ENCODE measurements at regions not wholly inside any gene's neighbourhood (a gene's known extent, or its start where the extent isn't known, plus 50 kb on each side); places are given as distances from the start of the nearest gene placed in this dataset.

DNA sequence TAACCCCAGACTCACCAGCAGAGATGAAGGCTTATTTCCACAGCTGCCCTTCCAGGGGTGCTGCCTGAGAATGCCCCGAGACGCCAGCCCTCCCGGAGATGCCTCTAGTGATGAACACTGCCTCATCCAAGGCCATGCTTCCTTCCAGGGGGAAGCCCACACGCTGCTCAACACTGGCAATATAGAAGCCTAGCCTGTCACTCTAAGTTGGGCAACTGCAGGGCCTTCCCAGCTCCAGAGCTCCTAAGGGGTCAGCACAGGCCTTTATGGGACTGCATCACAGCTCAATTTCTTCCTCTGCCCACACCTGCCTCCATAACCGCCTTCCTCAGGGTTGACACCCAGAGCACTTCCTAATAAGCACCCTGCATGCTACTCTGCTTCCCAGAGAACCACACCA, 217.7 kb downstream of the ABHD5 start:
- Histone ChIP-seq H3K36me3 (ENCODE audit: insufficient read depth) (no peaks in the 10 kb centered on the region), H3K4me3 (no peak overlapping the region), H3K4me1 (ENCODE audit: insufficient read depth) (no peaks in the 10 kb centered on the region), H3K9me2 (ENCODE audit: insufficient read depth) (no peaks in the 10 kb centered on the region), H4K20me1 (replicated peaks; ENCODE audit: insufficient read depth) (no peaks in the 10 kb centered on the region), H3K4me2 (no peak overlapping the region), H3F3A (replicated peaks; ENCODE audit: low read depth) (no peaks in the 10 kb centered on the region), H3K27ac (ENCODE audit: low read depth) (no peak overlapping the region), H3K27me3 (ENCODE audit: insufficient read depth) (no peaks in the 10 kb centered on the region), H3K79me2 (replicated peaks; ENCODE audit: insufficient read depth) (no peaks in the 10 kb centered on the region), H2AFZ (no peak overlapping the region)
- DNase-seq (ENCODE audit: low spot score), result no peak
- Mint-ChIP-seq H3K4me3 (no peak overlapping the region), H3K27me3 (ENCODE audit: insufficient read depth, low read depth, poor library complexity) (peaks cover 4% of the 10 kb centered on the region), H3K27ac (no peak overlapping the region), H3K36me3 (ENCODE audit: low read depth) (no peaks in the 10 kb centered on the region), H3K4me1 (peaks cover 3% of the 10 kb centered on the region), H3K9me3 (no peaks in the 10 kb centered on the region)
- no peak for ATAC-seq
- no peak for TF ChIP-seq JUNB (IDR thresholded peaks at IDR 0.05; ENCODE audit: unreplicated experiment)
- TF ChIP-seq STAT1 (IDR thresholded peaks at IDR 0.05; ENCODE audit: unreplicated experiment), result no peak
- TF ChIP-seq, protein P1, sequence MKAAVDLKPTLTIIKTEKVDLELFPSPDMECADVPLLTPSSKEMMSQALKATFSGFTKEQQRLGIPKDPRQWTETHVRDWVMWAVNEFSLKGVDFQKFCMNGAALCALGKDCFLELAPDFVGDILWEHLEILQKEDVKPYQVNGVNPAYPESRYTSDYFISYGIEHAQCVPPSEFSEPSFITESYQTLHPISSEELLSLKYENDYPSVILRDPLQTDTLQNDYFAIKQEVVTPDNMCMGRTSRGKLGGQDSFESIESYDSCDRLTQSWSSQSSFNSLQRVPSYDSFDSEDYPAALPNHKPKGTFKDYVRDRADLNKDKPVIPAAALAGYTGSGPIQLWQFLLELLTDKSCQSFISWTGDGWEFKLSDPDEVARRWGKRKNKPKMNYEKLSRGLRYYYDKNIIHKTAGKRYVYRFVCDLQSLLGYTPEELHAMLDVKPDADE (IDR thresholded peaks at IDR 0.05), result no peak
- no peak for TF ChIP-seq CREB1 (CRISPR knock-in tag; IDR thresholded peaks at IDR 0.05; ENCODE audit: low read depth)
- no peak for TF ChIP-seq EZH2 (IDR thresholded peaks at IDR 0.05; ENCODE audit: low read depth, unreplicated experiment)

DNA sequence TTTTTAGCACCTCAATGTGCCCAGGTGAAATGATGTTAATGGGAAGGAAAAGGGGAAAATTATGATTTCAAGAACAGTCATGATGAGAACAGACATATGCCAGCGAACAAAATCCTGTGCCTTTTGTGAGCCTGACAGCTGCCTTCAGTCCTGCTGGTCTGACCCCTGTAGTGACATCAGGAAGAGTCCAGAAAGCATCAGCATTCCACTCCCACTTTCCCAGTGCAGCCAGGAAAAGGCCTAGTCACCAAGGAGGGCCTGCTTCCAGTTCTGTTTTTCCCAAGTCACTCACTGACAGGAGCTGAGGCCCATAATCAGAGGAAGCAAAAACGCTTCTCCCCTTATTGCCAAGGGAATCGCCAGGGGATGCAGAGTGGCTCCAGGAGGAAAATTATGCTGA, 218.4 kb downstream of the ABHD5 start:
- no peak overlapping the region for H3K4me2 ChIP-seq
- no peak overlapping the region for H2AFZ ChIP-seq
- H3K4me3 ChIP-seq, result no peak overlapping the region
- H3K79me2 ChIP-seq (replicated peaks; ENCODE audit: insufficient read depth), result no peaks in the 10 kb centered on the region
- H3K4me1 Mint-ChIP-seq, result peaks cover 3% of the 10 kb centered on the region
- H3F3A ChIP-seq (replicated peaks; ENCODE audit: low read depth), result no peaks in the 10 kb centered on the region
- H3K36me3 ChIP-seq (ENCODE audit: insufficient read depth), result no peaks in the 10 kb centered on the region
- no peak for DNase-seq (ENCODE audit: low spot score)
- no peaks in the 10 kb centered on the region for H3K4me1 ChIP-seq (ENCODE audit: insufficient read depth)
- no peaks in the 10 kb centered on the region for H3K9me3 Mint-ChIP-seq
- no peak for ATAC-seq
- peaks cover 4% of the 10 kb centered on the region for H3K27me3 Mint-ChIP-seq (ENCODE audit: insufficient read depth, low read depth, poor library complexity)
- H3K36me3 Mint-ChIP-seq (ENCODE audit: low read depth), result no peaks in the 10 kb centered on the region
- H3K4me3 Mint-ChIP-seq, result no peak overlapping the region
- no peak overlapping the region for H3K27ac Mint-ChIP-seq
- no peaks in the 10 kb centered on the region for H3K27me3 ChIP-seq (ENCODE audit: insufficient read depth)
- no peak overlapping the region for H3K27ac ChIP-seq (ENCODE audit: low read depth)
- H3K9me2 ChIP-seq (ENCODE audit: insufficient read depth), result no peaks in the 10 kb centered on the region
- H4K20me1 ChIP-seq (replicated peaks; ENCODE audit: insufficient read depth), result no peaks in the 10 kb centered on the region
- no peak for TF ChIP-seq CREB1 (CRISPR knock-in tag; IDR thresholded peaks at IDR 0.05; ENCODE audit: low read depth)
- no peak for TF ChIP-seq EZH2 (IDR thresholded peaks at IDR 0.05; ENCODE audit: low read depth, unreplicated experiment)
- TF ChIP-seq EZH2phosphoT487 (IDR thresholded peaks at IDR 0.05; ENCODE audit: unreplicated experiment), result no peak
- TF ChIP-seq, protein P2, sequence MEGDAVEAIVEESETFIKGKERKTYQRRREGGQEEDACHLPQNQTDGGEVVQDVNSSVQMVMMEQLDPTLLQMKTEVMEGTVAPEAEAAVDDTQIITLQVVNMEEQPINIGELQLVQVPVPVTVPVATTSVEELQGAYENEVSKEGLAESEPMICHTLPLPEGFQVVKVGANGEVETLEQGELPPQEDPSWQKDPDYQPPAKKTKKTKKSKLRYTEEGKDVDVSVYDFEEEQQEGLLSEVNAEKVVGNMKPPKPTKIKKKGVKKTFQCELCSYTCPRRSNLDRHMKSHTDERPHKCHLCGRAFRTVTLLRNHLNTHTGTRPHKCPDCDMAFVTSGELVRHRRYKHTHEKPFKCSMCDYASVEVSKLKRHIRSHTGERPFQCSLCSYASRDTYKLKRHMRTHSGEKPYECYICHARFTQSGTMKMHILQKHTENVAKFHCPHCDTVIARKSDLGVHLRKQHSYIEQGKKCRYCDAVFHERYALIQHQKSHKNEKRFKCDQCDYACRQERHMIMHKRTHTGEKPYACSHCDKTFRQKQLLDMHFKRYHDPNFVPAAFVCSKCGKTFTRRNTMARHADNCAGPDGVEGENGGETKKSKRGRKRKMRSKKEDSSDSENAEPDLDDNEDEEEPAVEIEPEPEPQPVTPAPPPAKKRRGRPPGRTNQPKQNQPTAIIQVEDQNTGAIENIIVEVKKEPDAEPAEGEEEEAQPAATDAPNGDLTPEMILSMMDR (conservative IDR thresholded peaks at IDR 0.05; ENCODE audit: low read depth in 2 of 2), result no peak
- TF ChIP-seq, protein P3, sequence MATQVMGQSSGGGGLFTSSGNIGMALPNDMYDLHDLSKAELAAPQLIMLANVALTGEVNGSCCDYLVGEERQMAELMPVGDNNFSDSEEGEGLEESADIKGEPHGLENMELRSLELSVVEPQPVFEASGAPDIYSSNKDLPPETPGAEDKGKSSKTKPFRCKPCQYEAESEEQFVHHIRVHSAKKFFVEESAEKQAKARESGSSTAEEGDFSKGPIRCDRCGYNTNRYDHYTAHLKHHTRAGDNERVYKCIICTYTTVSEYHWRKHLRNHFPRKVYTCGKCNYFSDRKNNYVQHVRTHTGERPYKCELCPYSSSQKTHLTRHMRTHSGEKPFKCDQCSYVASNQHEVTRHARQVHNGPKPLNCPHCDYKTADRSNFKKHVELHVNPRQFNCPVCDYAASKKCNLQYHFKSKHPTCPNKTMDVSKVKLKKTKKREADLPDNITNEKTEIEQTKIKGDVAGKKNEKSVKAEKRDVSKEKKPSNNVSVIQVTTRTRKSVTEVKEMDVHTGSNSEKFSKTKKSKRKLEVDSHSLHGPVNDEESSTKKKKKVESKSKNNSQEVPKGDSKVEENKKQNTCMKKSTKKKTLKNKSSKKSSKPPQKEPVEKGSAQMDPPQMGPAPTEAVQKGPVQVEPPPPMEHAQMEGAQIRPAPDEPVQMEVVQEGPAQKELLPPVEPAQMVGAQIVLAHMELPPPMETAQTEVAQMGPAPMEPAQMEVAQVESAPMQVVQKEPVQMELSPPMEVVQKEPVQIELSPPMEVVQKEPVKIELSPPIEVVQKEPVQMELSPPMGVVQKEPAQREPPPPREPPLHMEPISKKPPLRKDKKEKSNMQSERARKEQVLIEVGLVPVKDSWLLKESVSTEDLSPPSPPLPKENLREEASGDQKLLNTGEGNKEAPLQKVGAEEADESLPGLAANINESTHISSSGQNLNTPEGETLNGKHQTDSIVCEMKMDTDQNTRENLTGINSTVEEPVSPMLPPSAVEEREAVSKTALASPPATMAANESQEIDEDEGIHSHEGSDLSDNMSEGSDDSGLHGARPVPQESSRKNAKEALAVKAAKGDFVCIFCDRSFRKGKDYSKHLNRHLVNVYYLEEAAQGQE (IDR thresholded peaks at IDR 0.05; ENCODE audit: unreplicated experiment), result no peak
- TF ChIP-seq JUNB (IDR thresholded peaks at IDR 0.05; ENCODE audit: unreplicated experiment), result no peak
- TF ChIP-seq, protein P1 (IDR thresholded peaks at IDR 0.05), result no peak
- TF ChIP-seq POLR2AphosphoS5 (IDR thresholded peaks at IDR 0.05; ENCODE audit: low read depth), result no peak
- no peak for TF ChIP-seq ZNF114 (CRISPR knock-in tag; IDR thresholded peaks at IDR 0.05)
- no peak for TF ChIP-seq STAT1 (IDR thresholded peaks at IDR 0.05; ENCODE audit: unreplicated experiment)
- no peak for TF ChIP-seq NANOG (IDR thresholded peaks at IDR 0.05; ENCODE audit: borderline replicate concordance)
- no peak for TF ChIP-seq ZNF331 (CRISPR knock-in tag; IDR thresholded peaks at IDR 0.05; ENCODE audit: low read depth)
